SU-DHL-6 (cell line): ENCODE measurements at regions not wholly inside any gene's neighbourhood (a gene's known extent, or its start where the extent isn't known, plus 50 kb on each side); places are given as distances from the start of the nearest gene placed in this dataset.

Source experiments
- H2AFZ ChIP-seq: fragments of 200-600 bp; sonication (generic); 2 replicates; pipeline ENCODE4 v1.6.1; 2014; ENCODE audit warnings: low read depth, mild to moderate bottlenecking, moderate library complexity, mixed read lengths, antibody characterized with exemption, low read length; ENCODE audit not compliant: severe bottlenecking
- H3F3A ChIP-seq: fragments of 200-600 bp; shearing (Covaris generic); 2 replicates; pipeline ENCODE4 v1.6.0; 2016; ENCODE audit warnings: antibody characterized with exemption, mild to moderate bottlenecking; ENCODE audit not compliant: insufficient read depth
- H3K27ac ChIP-seq: fragments of 200-600 bp; sonication (generic); 2 replicates; pipeline ENCODE4 v1.5.1; 2016; ENCODE audit warnings: low read depth, mild to moderate bottlenecking, low read length, moderate library complexity, mixed read lengths
- H3K27me3 ChIP-seq: fragments of 200-600 bp; sonication (generic), shearing (Covaris generic); 2 replicates; pipeline ENCODE4 v1.6.0; 2014; ENCODE audit warnings: mild to moderate bottlenecking, low read length
- H3K36me3 ChIP-seq: fragments of 200-600 bp; sonication (generic); 2 replicates; pipeline ENCODE4 v1.6.1; 2014; ENCODE audit warnings: mild to moderate bottlenecking, low read length, mixed read lengths
- H3K4me2 ChIP-seq: fragments of 300-600, 200-600 bp; shearing (Covaris generic), sonication (generic); 2 replicates; pipeline ENCODE4 v1.6.0; 2014; ENCODE audit warnings: low read length, low read depth, mild to moderate bottlenecking; ENCODE audit not compliant: poor library complexity, severe bottlenecking
- H3K4me3 ChIP-seq: fragments of 200-600 bp; sonication (generic); 2 replicates; pipeline ENCODE4 v1.5.1; 2014; ENCODE audit warnings: antibody characterized with exemption, low read length, mild to moderate bottlenecking, mixed read lengths; ENCODE audit not compliant: insufficient read depth, poor library complexity, severe bottlenecking
- H3K79me2 ChIP-seq: fragments of 200-600 bp; sonication (generic); 2 replicates; pipeline ENCODE4 v1.6.1; 2014; ENCODE audit warnings: mild to moderate bottlenecking, low read length, moderate library complexity; ENCODE audit not compliant: insufficient read depth
- H3K9ac ChIP-seq: fragments of 200-600 bp; sonication (generic); 2 replicates; pipeline ENCODE4 v1.7.0; 2014; ENCODE audit warnings: mild to moderate bottlenecking, low read length
- H3K9me2 ChIP-seq: fragments of 200-600 bp; sonication (generic); replicated peaks from 2 replicates; pipeline ENCODE4 v1.6.1; 2014; ENCODE audit warnings: low read length; ENCODE audit not compliant: insufficient read depth
- H3K9me3 ChIP-seq: fragments of 200-600 bp; sonication (generic); 2 replicates; pipeline ENCODE4 v1.6.1; 2014; ENCODE audit warnings: low read length, mixed read lengths; ENCODE audit not compliant: insufficient read depth
- H4K20me1 ChIP-seq: fragments of 200-600 bp; sonication (generic); 2 replicates; pipeline ENCODE4 v1.6.1; 2014; ENCODE audit warnings: low read depth, mild to moderate bottlenecking, antibody characterized with exemption, low read length, moderate library complexity, mixed read lengths
- CTCF ChIP-seq: fragments of 200-600 bp; sonication (generic); IDR thresholded peaks from one replicate; pipeline ENCODE4 v1.5.1; 2017; ENCODE audit warnings: antibody characterized with exemption, mild to moderate bottlenecking, low read length, moderate library complexity; ENCODE audit not compliant: insufficient read depth, poor library complexity, severe bottlenecking
- EZH2phosphoT487 ChIP-seq: fragments of 200-600 bp; sonication (generic), shearing (Covaris generic); conservative IDR thresholded peaks from 2 replicates; pipeline ENCODE4 v1.6.1; 2018; ENCODE audit warnings: mild to moderate bottlenecking, antibody characterized with exemption, low read length, moderate library complexity, mixed read lengths

GRCh38 chr10:36200577-36200976, 558.5 kb upstream of the FZD8 start:
- H3K36me3 ChIP-seq, result no peaks in the 10 kb centered on the region
- TF ChIP-seq CTCF (no peak), EZH2phosphoT487 (no peak)
- no peaks in the 10 kb centered on the region for H3K9me2 ChIP-seq
- no peak overlapping the region for H3K4me2 ChIP-seq
- H3K4me3 ChIP-seq, result no peak overlapping the region
- no peak overlapping the region for H2AFZ ChIP-seq
- H3K79me2 ChIP-seq, result no peaks in the 10 kb centered on the region
- H3K27ac ChIP-seq, result no peak overlapping the region
- H3K9ac ChIP-seq, result no peak overlapping the region
- H3F3A ChIP-seq, result no peaks in the 10 kb centered on the region
- no peaks in the 10 kb centered on the region for H3K27me3 ChIP-seq
- H4K20me1 ChIP-seq, result no peaks in the 10 kb centered on the region
- no peaks in the 10 kb centered on the region for H3K9me3 ChIP-seq

DNA sequence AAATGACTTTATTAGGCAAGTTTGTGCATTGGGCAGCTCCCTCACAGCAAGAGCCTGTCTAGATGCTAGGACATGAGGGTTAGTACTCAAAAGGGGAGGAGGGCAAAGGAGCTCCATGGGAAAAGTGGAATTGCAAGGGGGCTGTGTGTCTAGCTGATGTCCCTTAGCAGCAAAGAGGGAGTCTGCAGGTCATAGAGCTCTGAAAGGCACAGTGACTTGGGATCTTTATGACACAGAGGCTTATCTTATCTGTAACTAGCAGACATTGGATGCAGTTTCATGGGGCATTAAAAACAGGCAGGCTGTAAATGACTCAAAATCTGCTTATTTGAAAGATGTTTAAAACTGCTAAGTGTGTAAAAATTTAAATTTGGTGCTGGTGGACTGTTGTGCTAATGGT, 556.2 kb upstream of the FZD8 start:
- H4K20me1 ChIP-seq, result no peaks in the 10 kb centered on the region
- H3K4me2 ChIP-seq, result no peak overlapping the region
- H3K79me2 ChIP-seq, result no peaks in the 10 kb centered on the region
- H3F3A ChIP-seq, result no peaks in the 10 kb centered on the region
- no peak for TF ChIP-seq CTCF
- no peak for TF ChIP-seq EZH2phosphoT487
- no peaks in the 10 kb centered on the region for H3K27me3 ChIP-seq
- H2AFZ ChIP-seq, result no peak overlapping the region
- no peaks in the 10 kb centered on the region for H3K9me2 ChIP-seq
- H3K27ac ChIP-seq, result no peak overlapping the region
- H3K36me3 ChIP-seq, result no peaks in the 10 kb centered on the region
- no peaks in the 10 kb centered on the region for H3K9me3 ChIP-seq
- no peak overlapping the region for H3K4me3 ChIP-seq
- H3K9ac ChIP-seq, result no peak overlapping the region

- Histone ChIP-seq H3K9ac (no peak overlapping the region), H3K27me3 (no peaks in the 10 kb centered on the region), H3K4me3 (no peak overlapping the region), H3F3A (no peaks in the 10 kb centered on the region), H4K20me1 (no peaks in the 10 kb centered on the region), H3K79me2 (no peaks in the 10 kb centered on the region), H3K9me3 (peaks cover 3% of the 10 kb centered on the region; the same call in 1 of the 2 replicates), H3K4me2 (no peak overlapping the region), H3K36me3 (no peaks in the 10 kb centered on the region), H3K9me2 (no peaks in the 10 kb centered on the region), H2AFZ (no peak overlapping the region), H3K27ac (no peak overlapping the region)
- no peak for TF ChIP-seq EZH2phosphoT487
- no peak for TF ChIP-seq CTCF
Observed at GRCh38 chr10:36195364-36195763, 553.3 kb upstream of the FZD8 start.

- no peaks in the 10 kb centered on the region for H3K36me3 ChIP-seq
- H3K79me2 ChIP-seq, result no peaks in the 10 kb centered on the region
Observed at GRCh38 chr10:36194276-36194675, 552.2 kb upstream of the FZD8 start.

More at GRCh38 chr10:36194276-36194675, 552.2 kb upstream of the FZD8 start:
- Histone ChIP-seq H3K4me3 (no peak overlapping the region), H3F3A (no peaks in the 10 kb centered on the region), H2AFZ (no peak overlapping the region), H3K27ac (no peak overlapping the region), H3K9ac (no peak overlapping the region), H3K9me2 (no peaks in the 10 kb centered on the region), H3K27me3 (no peaks in the 10 kb centered on the region), H4K20me1 (no peaks in the 10 kb centered on the region), H3K4me2 (no peak overlapping the region), H3K9me3 (peaks cover 5% of the 10 kb centered on the region; the same call in 1 of the 2 replicates)
- TF ChIP-seq EZH2phosphoT487 (no peak), CTCF (no peak)
